ENCODE measurements at regions not wholly inside any gene's neighbourhood (a gene's known extent, or its start where the extent isn't known, plus 50 kb on each side); places are given as distances from the start of the nearest gene placed in this dataset.

DNA sequence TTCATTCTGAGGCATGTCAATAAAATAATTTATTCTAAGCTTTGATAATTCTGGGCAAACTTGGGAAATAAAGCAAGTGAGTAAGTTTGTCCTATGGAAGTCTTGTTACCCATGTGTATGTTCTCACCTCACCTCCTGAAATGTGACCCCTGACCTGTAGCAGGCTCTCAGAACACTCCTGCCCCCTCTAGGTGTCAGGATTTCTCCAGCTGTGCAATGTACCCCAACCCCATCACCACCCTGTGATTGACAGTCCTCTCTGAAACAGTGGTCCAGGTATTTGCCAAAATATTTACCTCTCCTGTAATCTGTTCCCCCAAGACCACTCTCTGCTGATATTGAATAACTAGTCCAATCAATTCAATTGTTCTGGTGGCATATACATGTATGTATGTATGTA lies 122.6 kb upstream of the PTER start:
- no peak overlapping the region for H3K4me3 ChIP-seq (ENCODE audit: low read depth, low read length)
- TF ChIP-seq, protein P1, sequence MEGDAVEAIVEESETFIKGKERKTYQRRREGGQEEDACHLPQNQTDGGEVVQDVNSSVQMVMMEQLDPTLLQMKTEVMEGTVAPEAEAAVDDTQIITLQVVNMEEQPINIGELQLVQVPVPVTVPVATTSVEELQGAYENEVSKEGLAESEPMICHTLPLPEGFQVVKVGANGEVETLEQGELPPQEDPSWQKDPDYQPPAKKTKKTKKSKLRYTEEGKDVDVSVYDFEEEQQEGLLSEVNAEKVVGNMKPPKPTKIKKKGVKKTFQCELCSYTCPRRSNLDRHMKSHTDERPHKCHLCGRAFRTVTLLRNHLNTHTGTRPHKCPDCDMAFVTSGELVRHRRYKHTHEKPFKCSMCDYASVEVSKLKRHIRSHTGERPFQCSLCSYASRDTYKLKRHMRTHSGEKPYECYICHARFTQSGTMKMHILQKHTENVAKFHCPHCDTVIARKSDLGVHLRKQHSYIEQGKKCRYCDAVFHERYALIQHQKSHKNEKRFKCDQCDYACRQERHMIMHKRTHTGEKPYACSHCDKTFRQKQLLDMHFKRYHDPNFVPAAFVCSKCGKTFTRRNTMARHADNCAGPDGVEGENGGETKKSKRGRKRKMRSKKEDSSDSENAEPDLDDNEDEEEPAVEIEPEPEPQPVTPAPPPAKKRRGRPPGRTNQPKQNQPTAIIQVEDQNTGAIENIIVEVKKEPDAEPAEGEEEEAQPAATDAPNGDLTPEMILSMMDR (IDR thresholded peaks at IDR 0.05; ENCODE audit: low read depth, low read length): no peak
- no peak for DNase-seq (ENCODE audit: low read depth, low spot score)
- in situ Hi-C loops (cut with HindIII; ENCODE audit: low sequenced_read_pairs): no loop called here

DNA sequence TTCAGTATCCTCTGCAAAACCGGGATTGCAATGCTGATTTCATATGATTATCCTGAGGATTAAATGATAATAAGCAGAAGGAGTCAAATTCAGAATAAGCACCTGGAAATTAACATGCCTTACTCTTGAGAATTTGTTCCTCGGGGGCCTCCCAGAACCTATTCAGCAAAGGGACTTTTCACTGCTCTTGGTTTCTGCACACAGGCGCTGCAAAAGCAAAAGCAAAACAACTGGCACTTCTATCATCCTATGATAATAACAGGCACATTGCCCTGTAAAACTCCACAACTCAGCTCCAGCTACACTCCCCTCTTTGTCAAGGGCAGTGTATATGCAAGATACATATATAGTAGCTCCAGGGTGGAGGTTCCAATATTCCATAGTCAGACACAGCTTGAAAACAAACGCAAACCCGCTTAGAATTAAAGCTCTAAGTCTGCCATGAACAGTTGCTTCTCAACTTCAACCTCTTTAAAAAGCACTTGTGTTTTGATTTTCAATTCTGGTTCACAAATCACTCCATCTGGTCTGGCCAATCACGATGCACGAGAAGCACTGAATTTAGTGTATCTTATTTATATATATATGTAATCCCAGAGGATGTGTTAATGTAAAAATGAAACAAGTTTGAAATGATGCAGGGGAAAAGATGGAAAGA lies 119.9 kb upstream of the PTER start:
- no peak for DNase-seq (ENCODE audit: low read depth, low spot score)
- TF ChIP-seq, protein P1 (IDR thresholded peaks at IDR 0.05; ENCODE audit: low read depth, low read length): no peak
- in situ Hi-C loops (cut with HindIII; ENCODE audit: low sequenced_read_pairs): no loop called here
- no peak overlapping the region for H3K4me3 ChIP-seq (ENCODE audit: low read depth, low read length)

- TF ChIP-seq, protein P1 (IDR thresholded peaks at IDR 0.05; ENCODE audit: low read depth, low read length): no peak
- no peak overlapping the region for H3K4me3 ChIP-seq (ENCODE audit: low read depth, low read length)
- no peak for DNase-seq (ENCODE audit: low read depth, low spot score)
- in situ Hi-C loops (cut with HindIII; ENCODE audit: low sequenced_read_pairs): no loop called here
These were observed 95.2 kb upstream of the PTER start for GRCh38 chr10:16341637-16342036.

GRCh38 chr10:16348891-16349290 lies 87.9 kb upstream of the PTER start:
- in situ Hi-C loops (cut with HindIII; ENCODE audit: low sequenced_read_pairs): no loop called here
- TF ChIP-seq, protein P1 (IDR thresholded peaks at IDR 0.05; ENCODE audit: low read depth, low read length): no peak
- no peak for DNase-seq (ENCODE audit: low read depth, low spot score)
- no peak overlapping the region for H3K4me3 ChIP-seq (ENCODE audit: low read depth, low read length)

- no peak overlapping the region for H3K4me3 ChIP-seq (ENCODE audit: low read depth, low read length)
- no peak for DNase-seq (ENCODE audit: low read depth, low spot score)
- TF ChIP-seq, protein P1 (IDR thresholded peaks at IDR 0.05; ENCODE audit: low read depth, low read length): no peak
- in situ Hi-C loops (cut with HindIII; ENCODE audit: low sequenced_read_pairs): no loop called here
These were observed 84.7 kb upstream of the PTER start for GRCh38 chr10:16352146-16352545.

- DNase-seq (ENCODE audit: low read depth, low spot score): no peak
- in situ Hi-C loops (cut with HindIII; ENCODE audit: low sequenced_read_pairs): no loop called here
- TF ChIP-seq, protein P1 (IDR thresholded peaks at IDR 0.05; ENCODE audit: low read depth, low read length): no peak
These were observed 76.8 kb upstream of the PTER start for GRCh38 chr10:16360001-16360400.

More at GRCh38 chr10:16360001-16360400, 76.8 kb upstream of the PTER start:
- H3K4me3 ChIP-seq (ENCODE audit: low read depth, low read length): no peak overlapping the region
